ENCODE measurements at regions not wholly inside any gene's neighbourhood (a gene's known extent, or its start where the extent isn't known, plus 50 kb on each side); places are given as distances from the start of the nearest gene placed in this dataset.

- BruUV-seq (replicated peaks) = no TSS peak
- Histone ChIP-seq H3K36me3 (ENCODE audit: control insufficient read depth in 1 of 2, insufficient read depth in 2 of 2, low read length in 2 of 2) (no peaks in the 10 kb centered on the region), H3K27ac (ENCODE audit: low read depth, low read length) (no peak overlapping the region), H3K4me2 (ENCODE audit: low read length) (no peak overlapping the region), H3K9me3 (ENCODE audit: control insufficient read depth in 1 of 2, insufficient read depth in 1 of 2, low read depth in 1 of 2, low read length in 2 of 2) (peaks cover 7 to 32% of the 10 kb centered on the region in 2 experiments; a peak in 2 of 4 replicates), H3K4me1 (ENCODE audit: control insufficient read depth in 1 of 2, insufficient read depth in 2 of 2, low read length in 2 of 2) (no peaks in the 10 kb centered on the region), H3K4me3 (replicated peaks in 1 of 2; ENCODE audit: low read depth in 1 of 2, low read length in 2 of 2) (no peak overlapping the region), H3K27me3 (ENCODE audit: insufficient read depth, low read length) (no peaks in the 10 kb centered on the region), H3K9me2 (ENCODE audit: insufficient read depth) (no peaks in the 10 kb centered on the region), H4K20me1 (ENCODE audit: insufficient read depth) (no peaks in the 10 kb centered on the region), H3K79me2 (ENCODE audit: insufficient read depth, low read length) (no peaks in the 10 kb centered on the region), H2AFZ (ENCODE audit: low read depth, low read length, poor library complexity, severe bottlenecking) (no peak overlapping the region), H3K9ac (ENCODE audit: low read length) (no peak overlapping the region)
- DNase-seq (ENCODE audit: low read depth, low spot score) (no peak), ATAC-seq (no peak)
- ChIA-PET RAD21 (ENCODE audit: low non-redundant PET in 1 of 2, low total read pairs in 2 of 2, uncharacterized antibody in 2 of 2, unreplicated experiment in 2 of 2) (no interaction called here), CTCF (no interaction called here), POLR2A (no interaction called here)
- TF ChIP-seq ZNF274 (IDR thresholded peaks at IDR 0.05; ENCODE audit: low read depth, low read length) (no peak), ZFX (IDR thresholded peaks at IDR 0.05) (no peak), FOSL1 (IDR thresholded peaks at IDR 0.05; ENCODE audit: low read depth) (no peak)
- intact Hi-C loops (cut with micrococcal nuclease) = no loop called here
These were observed 425.2 kb upstream of the VSTM2A start for GRCh38 chr7:54116956-54117355.

GRCh38 chr7:54129035-54129434 is 413.1 kb upstream of the VSTM2A start:
- DNase-seq (ENCODE audit: low read depth, low spot score) (no peak), ATAC-seq (no peak)
- no peaks in the 10 kb centered on the region for H3K79me2 ChIP-seq (ENCODE audit: insufficient read depth, low read length)
- BruUV-seq (replicated peaks) = no TSS peak
- no peaks in the 10 kb centered on the region for H3K36me3 ChIP-seq (ENCODE audit: control insufficient read depth in 1 of 2, insufficient read depth in 2 of 2, low read length in 2 of 2)
- no peak overlapping the region for H2AFZ ChIP-seq (ENCODE audit: low read depth, low read length, poor library complexity, severe bottlenecking)
- no peaks in the 10 kb centered on the region for H3K4me1 ChIP-seq (ENCODE audit: control insufficient read depth in 1 of 2, insufficient read depth in 2 of 2, low read length in 2 of 2)
- no peak overlapping the region for H3K27ac ChIP-seq (ENCODE audit: low read depth, low read length)
- peaks cover 0 to 17% of the 10 kb centered on the region in 2 experiments; a peak in 2 of 4 replicates for H3K9me3 ChIP-seq (ENCODE audit: control insufficient read depth in 1 of 2, insufficient read depth in 1 of 2, low read depth in 1 of 2, low read length in 2 of 2)
- intact Hi-C loops (cut with micrococcal nuclease) = no loop called here
- no peak for TF ChIP-seq EGR1 (IDR thresholded peaks at IDR 0.05; ENCODE audit: low read depth)
- no peak for TF ChIP-seq ELF1 (IDR thresholded peaks at IDR 0.05; ENCODE audit: borderline replicate concordance, low read depth)
- TF ChIP-seq SP1 (IDR thresholded peaks at IDR 0.05; ENCODE audit: low read depth) = no peak
- TF ChIP-seq RAD21 (IDR thresholded peaks at IDR 0.05; ENCODE audit: low read depth) = no peak
- no peak for TF ChIP-seq EZH2phosphoT487 (IDR thresholded peaks at IDR 0.05; ENCODE audit: borderline replicate concordance)
- TF ChIP-seq CEBPB (IDR thresholded peaks at IDR 0.05; ENCODE audit: low read depth) = no peak
- H4K20me1 ChIP-seq (ENCODE audit: insufficient read depth) = no peaks in the 10 kb centered on the region
- no peak overlapping the region for H3K9ac ChIP-seq (ENCODE audit: low read length)
- H3K27me3 ChIP-seq (ENCODE audit: insufficient read depth, low read length) = no peaks in the 10 kb centered on the region
- H3K9me2 ChIP-seq (ENCODE audit: insufficient read depth) = no peaks in the 10 kb centered on the region
- ChIA-PET RAD21 (ENCODE audit: low non-redundant PET in 1 of 2, low total read pairs in 2 of 2, uncharacterized antibody in 2 of 2, unreplicated experiment in 2 of 2) (no interaction called here), POLR2A (no interaction called here), CTCF (no interaction called here)
- H3K4me3 ChIP-seq (replicated peaks in 1 of 2; ENCODE audit: low read depth in 1 of 2, low read length in 2 of 2) = no peak overlapping the region
- no peak overlapping the region for H3K4me2 ChIP-seq (ENCODE audit: low read length)

Data from HCT116 (cell line).